ENCODE measurements at regions not wholly inside any gene's neighbourhood (a gene's known extent, or its start where the extent isn't known, plus 50 kb on each side); places are given as distances from the start of the nearest gene placed in this dataset.
"Not testable (repeated sequence)": the region's sequence is repeated elsewhere in the genome, so short reads cannot be mapped to it uniquely, and the experiment has no call there.

DNA sequence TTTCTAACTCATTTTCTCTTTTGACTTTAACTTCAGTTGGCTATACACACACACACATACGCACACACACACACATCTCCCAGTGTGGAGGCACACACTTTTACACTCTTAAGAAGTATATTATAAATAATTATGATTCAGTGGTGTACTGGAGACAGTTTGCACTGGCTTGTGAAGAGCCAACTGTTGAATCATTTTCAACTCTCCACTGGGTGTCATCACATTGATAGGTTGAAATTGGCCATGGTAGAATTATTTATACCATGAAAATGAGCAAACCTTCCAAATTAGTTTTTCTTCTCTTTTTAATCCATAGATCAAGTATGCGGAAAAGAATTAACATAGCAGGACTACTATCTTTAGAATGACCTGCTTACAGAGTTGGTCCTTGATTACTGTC lies 407.1 kb downstream of the BMP2 start:
- Histone ChIP-seq H3K4me3 (no peak overlapping the region), H3K9me3 (replicated peaks) (no peaks in the 10 kb centered on the region), H3K36me3 (no peaks in the 10 kb centered on the region), H3K4me1 (no peaks in the 10 kb centered on the region), H3K27me3 (no peaks in the 10 kb centered on the region), H3K27ac (no peak overlapping the region)
- DNase-seq: no peak

DNA sequence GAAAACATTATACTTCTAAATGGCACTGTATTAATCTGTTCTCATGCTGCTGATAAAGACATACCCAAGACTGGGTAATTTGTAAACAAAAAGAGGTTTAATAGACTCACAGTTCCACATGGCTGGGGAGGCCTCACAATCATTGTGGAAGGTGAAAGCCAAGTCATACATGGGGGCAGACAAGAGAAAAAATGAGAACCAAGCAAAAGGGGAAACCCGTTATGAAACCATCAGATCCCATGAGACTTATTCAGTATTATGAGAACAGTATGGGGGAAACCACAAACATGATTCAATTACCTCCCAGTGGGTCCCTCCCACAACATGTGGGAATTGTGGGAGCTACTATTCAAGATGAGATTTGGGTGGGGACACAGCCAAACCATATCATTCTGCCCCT lies 408.3 kb downstream of the BMP2 start:
- DNase-seq; H3K4me1 ChIP-seq; H3K36me3 ChIP-seq; H3K27ac ChIP-seq; H3K27me3 ChIP-seq; H3K4me3 ChIP-seq; H3K9me3 ChIP-seq (replicated peaks): not testable (repeated sequence)

DNA sequence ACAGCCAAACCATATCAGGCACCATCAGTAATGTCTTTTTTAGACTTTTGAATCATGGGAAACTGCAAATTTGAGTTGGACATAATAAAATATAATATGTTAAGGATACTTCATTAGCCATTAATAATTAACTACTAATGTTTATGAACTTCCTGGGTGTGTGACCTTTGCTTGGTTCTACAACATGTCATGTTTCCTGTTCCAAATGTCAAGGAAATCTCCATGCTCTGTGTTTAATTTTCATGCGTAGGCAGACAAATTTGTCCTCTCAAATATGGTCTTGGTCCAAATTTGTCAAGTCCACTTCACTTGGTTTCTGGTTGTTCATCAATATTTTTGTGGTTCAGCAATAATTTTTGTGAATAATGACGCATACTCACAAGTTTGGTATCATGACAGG lies 410.5 kb downstream of the BMP2 start:
- no peaks in the 10 kb centered on the region for H3K36me3 ChIP-seq
- H3K4me3 ChIP-seq: no peak overlapping the region
- H3K9me3 ChIP-seq (replicated peaks): no peaks in the 10 kb centered on the region
- H3K27ac ChIP-seq: no peak overlapping the region
- no peaks in the 10 kb centered on the region for H3K27me3 ChIP-seq
- no peak for DNase-seq
- H3K4me1 ChIP-seq: no peaks in the 10 kb centered on the region

DNA sequence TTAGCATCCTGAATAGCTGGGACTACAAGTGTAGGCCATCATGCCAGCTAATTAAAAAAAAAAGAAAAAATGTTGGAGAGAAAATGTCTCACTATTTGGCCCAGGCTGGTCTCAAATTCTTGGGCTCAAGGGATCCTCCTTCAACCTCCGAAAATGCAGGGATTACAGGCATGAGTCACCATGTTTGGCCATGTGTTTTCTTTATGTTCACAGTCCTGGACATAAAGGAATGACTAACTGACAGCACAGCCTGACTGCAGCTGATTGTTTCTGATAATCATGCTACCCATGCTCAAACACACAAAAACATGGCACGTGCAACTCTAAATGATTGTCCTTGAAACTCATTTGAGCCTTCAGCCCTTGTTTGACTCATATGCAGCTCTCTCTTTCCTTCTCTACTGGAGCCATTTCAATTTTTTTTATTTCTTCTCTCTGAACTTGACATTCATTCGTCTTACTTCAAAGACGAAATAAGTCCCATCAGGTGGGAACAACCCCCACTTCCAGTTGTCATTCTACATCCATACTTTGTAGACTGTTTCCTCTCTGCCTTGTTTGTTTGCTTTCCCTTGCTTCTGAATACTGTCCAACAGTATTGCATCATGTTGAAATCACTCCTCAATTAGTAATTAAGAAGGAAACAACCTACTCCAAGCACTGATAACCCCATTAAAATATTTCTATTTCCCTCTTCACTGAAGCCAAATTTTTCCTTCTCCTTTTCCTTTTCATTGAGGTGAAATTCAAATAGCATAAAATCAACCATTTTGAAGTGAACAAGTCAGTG lies 413.0 kb downstream of the BMP2 start:
- H3K4me1 ChIP-seq: no peaks in the 10 kb centered on the region
- no peak for DNase-seq
- no peaks in the 10 kb centered on the region for H3K27me3 ChIP-seq
- H3K27ac ChIP-seq: no peak overlapping the region
- no peak overlapping the region for H3K4me3 ChIP-seq
- no peaks in the 10 kb centered on the region for H3K36me3 ChIP-seq
- H3K9me3 ChIP-seq (replicated peaks): no peaks in the 10 kb centered on the region

DNA sequence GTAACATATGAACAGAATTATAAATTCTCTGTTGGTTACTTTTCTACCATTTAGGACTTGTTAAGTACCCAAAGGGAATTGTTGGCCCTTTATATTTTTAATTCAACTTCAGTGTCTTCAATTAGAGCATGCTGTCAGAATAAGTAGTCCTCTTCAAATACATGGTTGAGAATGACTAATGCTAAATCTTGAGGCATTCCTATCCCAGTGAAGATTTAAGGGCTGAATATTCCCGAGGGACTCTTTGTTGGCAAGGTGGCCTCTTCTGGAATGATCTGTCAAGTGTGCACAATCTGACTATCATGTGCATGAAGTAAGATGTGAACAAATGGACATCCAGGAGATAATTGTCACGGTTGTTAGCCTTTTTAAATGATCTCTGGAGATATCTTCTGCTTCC lies 421.7 kb downstream of the BMP2 start:
- no peaks in the 10 kb centered on the region for H3K9me3 ChIP-seq (replicated peaks)
- H3K36me3 ChIP-seq: no peaks in the 10 kb centered on the region
- DNase-seq: no peak
- H3K27me3 ChIP-seq: no peaks in the 10 kb centered on the region
- H3K4me3 ChIP-seq: no peak overlapping the region
- H3K27ac ChIP-seq: no peak overlapping the region
- no peaks in the 10 kb centered on the region for H3K4me1 ChIP-seq

DNA sequence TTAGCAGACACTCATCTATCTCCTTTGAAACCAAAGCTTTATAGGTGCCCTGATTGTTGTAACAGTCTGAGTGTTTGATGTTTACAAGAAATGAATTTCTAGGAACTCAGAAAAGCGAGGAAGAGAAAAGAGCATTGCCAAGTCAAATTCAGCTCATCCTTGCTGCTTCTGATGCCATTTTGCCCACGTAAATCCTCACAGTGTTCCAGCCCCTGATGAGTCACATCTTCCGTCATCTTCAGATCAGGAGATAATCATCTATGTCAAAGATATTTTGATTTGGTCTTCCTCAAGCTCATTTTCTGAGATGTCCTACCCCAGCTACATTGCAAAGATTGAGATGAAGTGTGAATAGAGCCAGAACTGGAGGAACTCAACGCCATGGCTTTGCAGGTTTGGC lies 426.2 kb downstream of the BMP2 start:
- Histone ChIP-seq H3K4me3 (no peak overlapping the region), H3K36me3 (no peaks in the 10 kb centered on the region), H3K9me3 (replicated peaks) (no peaks in the 10 kb centered on the region), H3K27me3 (no peaks in the 10 kb centered on the region), H3K4me1 (no peaks in the 10 kb centered on the region), H3K27ac (no peak overlapping the region)
- no peak for DNase-seq

DNA sequence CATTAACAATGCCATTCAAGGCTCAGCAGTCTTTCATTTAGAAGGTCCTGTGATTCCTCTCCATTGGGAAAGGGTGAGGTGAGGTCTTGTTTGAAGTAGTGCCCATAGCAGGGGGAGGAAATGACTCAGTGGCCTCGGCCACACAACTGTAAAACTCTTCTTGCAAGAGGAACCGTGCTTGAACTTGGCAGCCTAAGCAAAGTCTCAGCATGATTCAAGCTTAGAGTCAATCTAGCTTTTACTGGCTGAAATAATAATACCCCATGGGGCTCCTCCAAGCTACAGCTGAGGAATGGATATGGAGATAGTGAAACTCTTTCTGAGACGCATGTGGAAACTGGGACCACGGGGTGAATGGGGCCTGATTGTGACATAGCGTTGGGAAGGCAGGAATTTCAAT lies 428.2 kb downstream of the BMP2 start:
- no peaks in the 10 kb centered on the region for H3K27me3 ChIP-seq
- H3K36me3 ChIP-seq: no peaks in the 10 kb centered on the region
- no peak overlapping the region for H3K27ac ChIP-seq
- H3K4me3 ChIP-seq: no peak overlapping the region
- no peak for DNase-seq
- H3K4me1 ChIP-seq: no peaks in the 10 kb centered on the region
- no peaks in the 10 kb centered on the region for H3K9me3 ChIP-seq (replicated peaks)

DNA sequence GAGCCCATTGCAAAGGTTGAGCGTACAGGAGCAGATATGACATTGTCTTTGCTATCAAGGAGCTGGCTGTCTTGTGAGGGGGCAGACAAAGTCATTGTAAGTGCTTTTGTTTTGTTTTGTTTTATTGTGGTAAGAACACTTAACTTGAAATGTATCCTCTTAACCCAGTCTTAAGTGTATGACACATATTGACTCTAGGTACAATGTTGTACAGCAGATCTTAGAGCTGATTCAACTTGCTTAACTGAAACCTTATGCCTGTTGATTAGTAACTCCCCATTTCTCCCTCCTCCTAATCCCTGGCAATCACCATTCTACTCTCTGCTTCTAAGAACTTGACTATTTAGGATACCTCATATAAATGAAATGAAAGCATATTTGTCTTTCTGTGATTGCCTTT lies 429.0 kb downstream of the BMP2 start:
- H3K4me1 ChIP-seq: no peaks in the 10 kb centered on the region
- H3K4me3 ChIP-seq: no peak overlapping the region
- no peaks in the 10 kb centered on the region for H3K36me3 ChIP-seq
- H3K27me3 ChIP-seq: no peaks in the 10 kb centered on the region
- no peak overlapping the region for H3K27ac ChIP-seq
- H3K9me3 ChIP-seq (replicated peaks): no peaks in the 10 kb centered on the region
- no peak for DNase-seq

DNA sequence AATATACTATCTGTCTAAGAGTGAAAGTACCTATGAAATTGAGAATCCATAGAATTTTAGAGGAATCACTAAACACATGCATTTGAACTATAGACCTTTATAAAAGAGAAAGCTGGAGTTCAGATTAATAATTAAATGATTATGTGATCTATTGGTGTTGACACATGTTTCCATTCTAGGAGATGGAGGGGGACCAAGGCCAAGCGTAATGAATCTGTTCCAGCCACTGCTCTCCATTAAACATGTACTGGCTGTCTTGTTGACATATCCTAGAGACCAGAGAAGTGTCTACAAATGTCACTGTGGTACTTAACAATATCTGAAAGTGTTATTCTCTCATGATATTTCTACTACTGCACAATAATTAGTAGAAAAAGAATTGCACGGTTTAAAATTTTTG lies 432.4 kb downstream of the BMP2 start:
- H3K36me3 ChIP-seq: no peaks in the 10 kb centered on the region
- no peaks in the 10 kb centered on the region for H3K4me1 ChIP-seq
- no peak overlapping the region for H3K27ac ChIP-seq
- H3K27me3 ChIP-seq: no peaks in the 10 kb centered on the region
- H3K4me3 ChIP-seq: no peak overlapping the region
- no peaks in the 10 kb centered on the region for H3K9me3 ChIP-seq (replicated peaks)
- DNase-seq: no peak

DNA sequence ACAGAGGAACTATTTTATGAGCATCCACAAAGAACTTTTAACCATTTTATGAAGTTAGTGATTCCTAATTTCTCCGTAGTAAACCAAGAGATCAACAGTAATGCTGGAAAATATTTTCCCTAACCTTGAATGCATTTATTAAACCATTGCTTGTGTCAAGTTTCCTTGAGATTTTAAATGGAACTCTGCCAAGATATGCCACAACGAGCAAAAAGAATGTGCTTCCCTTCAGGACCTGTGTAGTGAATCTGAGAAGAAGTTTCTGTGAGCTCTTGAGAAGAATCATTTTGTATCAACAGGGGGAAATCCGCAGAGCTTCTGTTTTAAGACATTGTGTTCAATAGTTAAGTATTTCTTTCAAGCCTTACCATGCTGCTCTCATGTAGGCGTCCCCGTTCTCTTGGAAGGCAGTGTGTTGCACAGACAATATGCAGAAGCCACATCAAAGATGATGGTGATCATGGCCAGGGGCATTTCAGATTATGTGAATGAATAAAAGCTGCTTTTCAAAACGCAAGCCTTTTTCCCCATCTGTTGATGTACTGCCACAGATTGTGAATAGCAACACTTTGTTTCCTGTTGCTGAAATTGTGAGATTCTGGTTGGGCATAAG lies 439.8 kb downstream of the BMP2 start:
- no peaks in the 10 kb centered on the region for H3K4me1 ChIP-seq
- H3K36me3 ChIP-seq: no peaks in the 10 kb centered on the region
- no peak for DNase-seq
- H3K4me3 ChIP-seq: no peak overlapping the region
- H3K27me3 ChIP-seq: no peaks in the 10 kb centered on the region
- H3K9me3 ChIP-seq (replicated peaks): no peaks in the 10 kb centered on the region
- no peak overlapping the region for H3K27ac ChIP-seq

DNA sequence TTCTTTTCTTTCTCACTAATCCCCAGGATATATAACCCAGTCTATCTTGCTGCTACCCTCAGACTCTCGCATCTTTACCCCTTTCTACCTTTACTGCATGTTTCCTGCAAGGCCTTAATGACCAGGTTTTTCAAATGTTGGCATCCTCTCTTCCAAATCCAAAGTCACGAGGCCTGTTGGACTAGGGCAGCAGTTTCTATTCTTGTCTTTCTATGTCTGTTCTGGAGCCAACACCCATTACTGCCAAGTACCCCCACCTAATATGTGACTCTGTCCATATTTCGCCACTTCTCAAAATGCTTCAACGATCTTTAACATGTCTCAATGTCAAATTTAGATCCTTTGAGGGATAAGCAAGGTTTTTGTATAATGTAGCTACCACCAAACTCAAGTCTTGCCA lies 443.4 kb downstream of the BMP2 start:
- Histone ChIP-seq H3K36me3 (no peaks in the 10 kb centered on the region), H3K27ac (no peak overlapping the region), H3K27me3 (no peaks in the 10 kb centered on the region), H3K4me3 (no peak overlapping the region), H3K9me3 (replicated peaks) (no peaks in the 10 kb centered on the region), H3K4me1 (no peaks in the 10 kb centered on the region)
- DNase-seq: no peak

DNA sequence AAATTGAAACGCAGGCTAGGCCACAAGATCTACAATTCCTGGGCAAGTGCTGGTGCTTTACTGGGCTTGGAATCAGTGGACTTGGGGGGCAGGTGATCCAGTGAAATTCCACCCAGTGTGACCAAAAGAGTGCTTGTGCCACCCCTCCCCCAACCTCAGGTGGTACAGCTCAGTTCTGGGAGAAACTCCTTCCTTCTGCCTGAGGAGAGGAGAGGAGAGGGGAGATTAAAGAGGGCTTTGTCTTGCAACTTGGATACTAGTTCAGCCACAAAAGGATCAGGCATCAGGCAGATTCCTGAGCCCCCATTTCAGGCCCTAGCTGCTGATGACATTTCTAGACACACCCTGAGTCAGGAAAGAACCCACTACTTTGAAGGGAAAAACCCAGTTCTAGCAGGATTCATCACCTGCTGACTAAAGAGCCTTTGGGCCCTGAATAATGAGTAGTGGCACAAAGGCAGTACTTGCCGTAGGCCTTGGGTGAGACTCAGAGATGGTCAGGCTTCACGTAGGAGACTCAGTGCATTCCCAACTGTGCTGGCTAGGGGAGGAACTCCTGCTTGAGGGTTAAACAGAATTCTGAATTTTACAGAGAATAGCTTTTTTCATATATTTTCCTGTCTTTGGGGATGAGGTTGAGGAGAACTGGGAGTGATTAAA lies 446.7 kb downstream of the BMP2 start:
- no peak for DNase-seq

DNA sequence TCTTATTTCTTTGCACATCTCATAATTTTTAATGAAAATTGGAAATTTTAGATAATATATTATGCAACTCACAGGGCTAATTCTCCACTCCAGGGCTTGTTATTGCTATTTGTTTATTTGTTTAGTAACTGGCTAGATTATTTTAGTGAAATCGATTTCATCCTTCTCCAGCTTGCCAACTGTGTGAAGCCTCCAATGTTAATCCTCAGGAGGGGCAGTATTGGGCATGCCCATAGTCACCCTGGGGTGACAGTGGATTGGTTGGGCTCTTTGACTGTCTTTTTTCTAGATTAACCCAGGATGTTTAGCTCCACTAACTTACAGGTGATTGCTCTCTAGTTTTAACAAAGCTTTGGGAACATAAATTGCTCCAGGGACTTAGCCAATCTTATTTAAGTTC lies 450.1 kb downstream of the BMP2 start:
- no peaks in the 10 kb centered on the region for H3K9me3 ChIP-seq (replicated peaks)
- no peaks in the 10 kb centered on the region for H3K4me1 ChIP-seq
- DNase-seq: no peak
- H3K4me3 ChIP-seq: no peak overlapping the region
- no peaks in the 10 kb centered on the region; the same call in 1 of the 2 replicates for H3K27me3 ChIP-seq
- H3K27ac ChIP-seq: no peak overlapping the region
- H3K36me3 ChIP-seq: no peaks in the 10 kb centered on the region

More for the DNA sequence above, 446.7 kb downstream of the BMP2 start:
- Histone ChIP-seq H3K4me1 (no peaks in the 10 kb centered on the region), H3K27ac (no peak overlapping the region), H3K4me3 (no peak overlapping the region), H3K9me3 (replicated peaks) (no peaks in the 10 kb centered on the region), H3K36me3 (no peaks in the 10 kb centered on the region), H3K27me3 (no peaks in the 10 kb centered on the region)

DNA sequence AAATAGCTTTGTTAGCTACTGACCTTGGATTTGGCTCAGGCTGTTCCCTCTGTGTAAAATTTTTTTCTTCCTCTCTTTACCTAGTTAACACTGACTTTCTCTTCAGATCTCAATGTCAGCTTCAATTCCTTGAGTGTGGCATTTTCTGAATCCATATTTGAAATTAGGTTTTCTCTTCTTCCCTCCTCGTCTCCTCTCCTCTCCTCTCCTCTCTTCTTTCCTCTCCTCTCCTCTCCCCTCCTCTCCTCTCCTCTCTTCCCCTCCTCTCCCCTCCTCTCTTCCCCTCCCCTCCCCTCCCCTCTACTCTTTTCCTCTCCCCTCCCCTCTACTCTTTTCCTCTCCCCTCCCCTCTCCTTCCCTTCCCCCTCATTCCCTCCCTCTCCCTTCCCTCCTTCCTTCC lies 453.3 kb downstream of the BMP2 start:
- no peak overlapping the region for H3K4me3 ChIP-seq
- H3K4me1 ChIP-seq: no peaks in the 10 kb centered on the region
- DNase-seq: no peak
- no peaks in the 10 kb centered on the region; the same call in 1 of the 2 replicates for H3K27me3 ChIP-seq
- H3K27ac ChIP-seq: no peak overlapping the region
- no peaks in the 10 kb centered on the region for H3K36me3 ChIP-seq
- H3K9me3 ChIP-seq (replicated peaks): no peaks in the 10 kb centered on the region

DNA sequence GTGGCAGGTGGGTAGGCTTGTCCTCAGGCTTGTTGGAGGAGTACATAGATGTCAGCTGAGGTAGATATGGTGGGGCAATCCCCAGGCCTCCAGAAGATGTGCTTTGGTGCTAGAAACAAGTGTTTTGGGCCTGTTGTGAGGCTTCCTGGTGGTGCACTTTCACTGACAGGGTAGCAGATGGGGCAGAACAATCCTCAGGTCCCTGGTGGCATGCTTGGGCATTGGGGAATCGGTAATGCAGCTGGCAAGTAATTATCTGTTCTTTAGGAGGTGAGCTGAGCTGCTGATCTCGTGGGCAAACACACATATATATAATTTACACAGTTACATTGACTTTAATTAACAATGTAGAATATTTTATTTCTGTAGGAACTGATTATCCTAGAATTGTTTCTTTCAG lies 458.7 kb downstream of the BMP2 start:
- Histone ChIP-seq H3K27me3 (no peaks in the 10 kb centered on the region), H3K36me3 (no peaks in the 10 kb centered on the region), H3K9me3 (replicated peaks) (no peaks in the 10 kb centered on the region), H3K27ac (no peak overlapping the region), H3K4me1 (no peaks in the 10 kb centered on the region), H3K4me3 (no peak overlapping the region)
- no peak for DNase-seq

Data from SJCRH30 (cell line).